Adrenal gland (tissue), 9 donors: ENCODE measurements at regions not wholly inside any gene's neighbourhood (a gene's known extent, or its start where the extent isn't known, plus 50 kb on each side); places are given as distances from the start of the nearest gene placed in this dataset.

ENCODE experiments used
- DNase-seq, 7 donors: peaks; one replicate each; pipeline ENCODE4 v3.0.0-alpha.2; 2019 to 2020
- H3K27ac ChIP-seq, 5 donors: fragments of 200-600 bp; sonication (generic) in 4 of 5; 1 replicate in 3 of 5; 2 replicates in 2 of 5; pipeline versions ENCODE4 v1.5.1 to v1.8.0; 2016 to 2020; ENCODE audit warnings: mild to moderate bottlenecking in 1 of 5
- H3K27me3 ChIP-seq: fragments of 200-600 bp; 2 replicates; pipeline ENCODE4 v1.8.0; 2021
- H3K36me3 ChIP-seq, 2 donors: fragments of 200-600 bp; replicated peaks in 1 of 2; 1 replicate in 1 of 2; 2 replicates in 1 of 2; pipeline versions ENCODE4 v1.5.1 to v1.8.0; 2018 to 2022
- H3K4me1 ChIP-seq, 2 donors: fragments of 200-600 bp; replicated peaks in 1 of 2; 1 replicate in 1 of 2; 2 replicates in 1 of 2; pipeline versions ENCODE4 v1.5.1 to v1.8.0; 2018 to 2021
- H3K4me3 ChIP-seq, 4 donors: fragments of 200-600 bp; sonication (generic) in 3 of 4; one replicate each; pipeline ENCODE4 v1.5.1; 2016 to 2018
- H3K9me3 ChIP-seq, 3 donors: fragments of 200-600 bp; sonication (generic) in 1 of 3; replicated peaks in 1 of 3; 1 replicate in 2 of 3; 2 replicates in 1 of 3; pipeline versions ENCODE4 v1.5.1 to v1.8.0; 2016 to 2021
- POLR2A ChIP-seq, 2 donors: fragments of 450-650 bp; IDR thresholded peaks; one replicate each; pipeline ENCODE4 v1.6.1; 2017; ENCODE audit warnings: antibody characterized with exemption in 2 of 2, mild to moderate bottlenecking in 2 of 2, moderate library complexity in 1 of 2
- WGBS, 4 donors: extraction: QIAGEN DNeasy Blood & Tissue Kit in 2 of 4; methylation state at CpG; one replicate each; pipeline versions ENCODE4 v1.1.5 to v1.1.7; 2013 to 2017; 5-methylcytosine and 5-hydroxymethylcytosine counted together
- intact Hi-C, 2 donors: fragments of 100-400 bp; cut with DNase I; formaldehyde crosslinking; loops; one replicate each; pipeline versions ENCODE4 v1.14.1 to v1.15.0; 2022 to 2023
- TF ChIP-seq, protein P1 (sequence below), 6 experiments: fragments of 450-650 bp in 4 of 6; fragments of 200-600 bp in 2 of 6; sonication (generic) in 1 of 6; IDR thresholded peaks; 1 replicate in 5 of 6; 2 replicates in 1 of 6; pipeline versions ENCODE4 v1.5.1 to v1.8.0; 2016 to 2021; ENCODE audit warnings: antibody characterized with exemption in 6 of 6, mild to moderate bottlenecking in 2 of 6, moderate library complexity in 1 of 6
- donor health status: healthy with polysubstance abuse.
- donor health status: Bipolar disorder and iron deficiency.
- donor health status: DM: yes; HTN: yes; CAD: no.
- donor health status: DM: no; HTN: no; CAD: no.
- donor health status: DM: no; HTN: no; CAD: no.

GRCh38 chr3:74347563-74348268, 266.7 kb downstream of the CNTN3 start:
- 76 to 81% (median 76%) methylated on average over 2 of the region's 2 CpGs for WGBS, 4 donors
- Histone ChIP-seq H3K4me3 (no peak overlapping the region), H3K27ac (no peak overlapping the region), H3K27me3 (no peaks in the 10 kb centered on the region), H3K4me1 (no peaks in the 10 kb centered on the region), H3K36me3 (no peaks in the 10 kb centered on the region), H3K9me3 (no peaks in the 10 kb centered on the region)
- intact Hi-C loops, result no loop called here
- DNase-seq, result no peak
- no peak for TF ChIP-seq POLR2A (IDR thresholded peaks at IDR 0.05)
- TF ChIP-seq, protein P1, sequence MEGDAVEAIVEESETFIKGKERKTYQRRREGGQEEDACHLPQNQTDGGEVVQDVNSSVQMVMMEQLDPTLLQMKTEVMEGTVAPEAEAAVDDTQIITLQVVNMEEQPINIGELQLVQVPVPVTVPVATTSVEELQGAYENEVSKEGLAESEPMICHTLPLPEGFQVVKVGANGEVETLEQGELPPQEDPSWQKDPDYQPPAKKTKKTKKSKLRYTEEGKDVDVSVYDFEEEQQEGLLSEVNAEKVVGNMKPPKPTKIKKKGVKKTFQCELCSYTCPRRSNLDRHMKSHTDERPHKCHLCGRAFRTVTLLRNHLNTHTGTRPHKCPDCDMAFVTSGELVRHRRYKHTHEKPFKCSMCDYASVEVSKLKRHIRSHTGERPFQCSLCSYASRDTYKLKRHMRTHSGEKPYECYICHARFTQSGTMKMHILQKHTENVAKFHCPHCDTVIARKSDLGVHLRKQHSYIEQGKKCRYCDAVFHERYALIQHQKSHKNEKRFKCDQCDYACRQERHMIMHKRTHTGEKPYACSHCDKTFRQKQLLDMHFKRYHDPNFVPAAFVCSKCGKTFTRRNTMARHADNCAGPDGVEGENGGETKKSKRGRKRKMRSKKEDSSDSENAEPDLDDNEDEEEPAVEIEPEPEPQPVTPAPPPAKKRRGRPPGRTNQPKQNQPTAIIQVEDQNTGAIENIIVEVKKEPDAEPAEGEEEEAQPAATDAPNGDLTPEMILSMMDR (IDR thresholded peaks at IDR 0.05), result no peak

GRCh38 chr3:74346896-74347295, 267.6 kb downstream of the CNTN3 start:
- intact Hi-C loops, result no loop called here
- TF ChIP-seq, protein P1 (IDR thresholded peaks at IDR 0.05), result no peak
- TF ChIP-seq POLR2A (IDR thresholded peaks at IDR 0.05), result no peak
- H3K4me1 ChIP-seq, result no peaks in the 10 kb centered on the region
- no peak overlapping the region for H3K4me3 ChIP-seq
- no peaks in the 10 kb centered on the region for H3K27me3 ChIP-seq
- no peak overlapping the region for H3K27ac ChIP-seq
- 68 to 88% (median 78%) methylated on average over 3 of the region's 3 CpGs for WGBS, 4 donors
- H3K36me3 ChIP-seq, result no peaks in the 10 kb centered on the region
- DNase-seq, result no peak
- no peaks in the 10 kb centered on the region for H3K9me3 ChIP-seq

- H3K4me1 ChIP-seq, result no peaks in the 10 kb centered on the region
- no peak overlapping the region for H3K4me3 ChIP-seq
- no peaks in the 10 kb centered on the region for H3K9me3 ChIP-seq
- no peak for DNase-seq
- no peaks in the 10 kb centered on the region for H3K27me3 ChIP-seq
- no peaks in the 10 kb centered on the region for H3K36me3 ChIP-seq
- no peak overlapping the region for H3K27ac ChIP-seq
- no peak for TF ChIP-seq POLR2A (IDR thresholded peaks at IDR 0.05)
- TF ChIP-seq, protein P1 (IDR thresholded peaks at IDR 0.05), result no peak
- 79 to 89% (median 84%) methylated on average over 2 of the region's 2 CpGs for WGBS, 4 donors
- intact Hi-C loops, result no loop called here
Measured at GRCh38 chr3:74345701-74346100, 268.8 kb downstream of the CNTN3 start.

GRCh38 chr3:74344865-74345440, 269.5 kb downstream of the CNTN3 start:
- 78 to 87% (median 85%) methylated on average over 3 of the region's 3 CpGs for WGBS, 4 donors
- Histone ChIP-seq H3K36me3 (no peaks in the 10 kb centered on the region), H3K4me3 (no peak overlapping the region), H3K27me3 (no peaks in the 10 kb centered on the region), H3K9me3 (no peaks in the 10 kb centered on the region), H3K4me1 (no peaks in the 10 kb centered on the region), H3K27ac (no peak overlapping the region)
- intact Hi-C loops, result no loop called here
- DNase-seq, result no peak
- TF ChIP-seq, protein P1 (IDR thresholded peaks at IDR 0.05), result no peak
- no peak for TF ChIP-seq POLR2A (IDR thresholded peaks at IDR 0.05)
